ENCODE measurements at regions not wholly inside any gene's neighbourhood (a gene's known extent, or its start where the extent isn't known, plus 50 kb on each side); places are given as distances from the start of the nearest gene placed in this dataset.

- CTCF ChIA-PET = interaction anchor here (1.7 kb wide), 1 partner anchor 14 kb away, joined by 8 read pairs; no protein-coding TSS in a partner anchor
- no peak for DNase-seq (ENCODE audit: extremely low spot score)
- POLR2A ChIA-PET = no interaction called here
- TF ChIP-seq CTCF (IDR thresholded peaks at IDR 0.05; ENCODE audit: control extremely low read depth, extremely low read depth, low read depth, missing control alignments) = no peak
These were observed 149.5 kb upstream of the SPAG17 start for GRCh38 chr1:118334506-118334905.

DNA sequence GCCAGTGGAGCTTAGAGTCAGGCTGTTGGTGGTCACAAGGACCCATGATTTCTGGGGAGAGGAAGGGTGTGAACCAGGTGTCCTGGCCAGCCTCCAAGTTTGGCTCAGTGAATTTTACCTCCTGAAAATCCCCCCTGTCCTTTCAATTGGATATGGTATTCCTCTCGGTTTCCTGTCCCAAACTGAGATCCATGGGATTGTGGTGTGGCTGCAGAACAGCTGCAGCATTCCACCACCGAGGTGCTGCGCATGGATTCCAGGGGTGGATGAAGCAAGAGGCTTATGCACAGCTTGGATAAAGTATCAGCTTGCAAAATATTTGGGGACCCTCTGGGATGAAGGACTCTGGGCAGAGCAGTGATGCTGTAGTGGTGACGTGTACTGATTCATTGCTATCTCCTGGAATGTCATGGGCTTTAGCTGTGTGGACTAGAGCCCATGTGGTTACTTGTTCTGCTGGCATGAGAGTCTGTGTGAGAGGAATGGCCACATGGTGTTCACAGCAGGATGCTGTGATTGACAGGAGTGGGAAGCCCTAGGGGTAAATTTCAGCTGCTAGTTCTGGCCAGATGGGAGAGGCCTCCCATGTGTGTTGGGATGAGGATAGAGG is 148.7 kb upstream of the SPAG17 start:
- no peak for TF ChIP-seq CTCF (IDR thresholded peaks at IDR 0.05; ENCODE audit: control extremely low read depth, extremely low read depth, low read depth, missing control alignments)
- no peak for DNase-seq (ENCODE audit: extremely low spot score)
- CTCF ChIA-PET = interaction anchor here (1.7 kb wide), 1 partner anchor 14 kb away, joined by 8 read pairs; no protein-coding TSS in a partner anchor
- POLR2A ChIA-PET = no interaction called here

GRCh38 chr1:118326960-118327629 is 142.1 kb upstream of the SPAG17 start:
- CTCF ChIA-PET = no interaction called here
- DNase-seq (ENCODE audit: extremely low spot score) = no peak
- POLR2A ChIA-PET = no interaction called here
- TF ChIP-seq CTCF (IDR thresholded peaks at IDR 0.05; ENCODE audit: control extremely low read depth, extremely low read depth, low read depth, missing control alignments) = no peak

GRCh38 chr1:118325550-118326225 is 140.7 kb upstream of the SPAG17 start:
- CTCF ChIA-PET = no interaction called here
- no peak for DNase-seq (ENCODE audit: extremely low spot score)
- POLR2A ChIA-PET = no interaction called here
- TF ChIP-seq CTCF (IDR thresholded peaks at IDR 0.05; ENCODE audit: control extremely low read depth, extremely low read depth, low read depth, missing control alignments) = no peak

DNA sequence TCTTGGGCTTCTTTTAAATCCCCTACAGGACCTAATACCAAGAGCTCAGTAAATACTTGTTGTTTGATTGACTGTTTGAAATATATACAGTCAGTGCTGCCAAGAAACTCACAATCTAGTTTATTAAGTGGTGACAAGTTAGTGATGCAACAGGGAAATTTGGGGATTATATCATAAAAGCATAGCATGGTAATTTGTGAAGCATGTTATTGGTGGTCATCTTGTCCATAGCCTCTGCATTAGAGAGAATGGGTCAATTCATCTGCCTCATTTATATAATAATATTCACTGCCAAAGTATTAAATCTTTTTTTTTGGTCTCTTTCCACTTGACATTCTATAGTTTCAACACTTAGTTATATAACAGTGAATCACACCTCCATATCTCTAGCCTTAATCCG is 138.2 kb upstream of the SPAG17 start:
- POLR2A ChIA-PET = no interaction called here
- no peak for DNase-seq (ENCODE audit: extremely low spot score)
- no peak for TF ChIP-seq CTCF (IDR thresholded peaks at IDR 0.05; ENCODE audit: control extremely low read depth, extremely low read depth, low read depth, missing control alignments)
- CTCF ChIA-PET = no interaction called here

DNA sequence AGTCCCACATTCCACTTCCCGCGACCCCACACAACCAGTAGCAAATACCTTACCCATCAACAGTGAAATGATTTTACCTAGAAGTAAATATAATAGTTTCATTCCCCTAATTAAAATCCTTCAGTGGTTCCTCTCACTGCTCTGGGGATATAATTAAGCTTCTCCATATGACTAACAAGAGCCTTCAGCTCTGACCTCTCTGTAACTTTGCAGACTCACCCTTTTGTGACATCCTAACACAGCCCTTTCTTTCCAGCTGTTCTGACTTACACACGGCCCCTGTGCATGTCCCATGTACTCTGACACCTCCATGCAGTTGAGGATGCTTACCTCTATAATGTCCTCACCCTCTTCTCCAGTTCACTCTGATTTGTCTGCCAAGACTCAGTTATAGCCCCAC is 137.3 kb upstream of the SPAG17 start:
- DNase-seq (ENCODE audit: extremely low spot score) = no peak
- POLR2A ChIA-PET = no interaction called here
- CTCF ChIA-PET = no interaction called here
- TF ChIP-seq CTCF (IDR thresholded peaks at IDR 0.05; ENCODE audit: control extremely low read depth, extremely low read depth, low read depth, missing control alignments) = no peak

All from GM10248 (cell line).